ENCODE measurements at regions not wholly inside any gene's neighbourhood (a gene's known extent, or its start where the extent isn't known, plus 50 kb on each side); places are given as distances from the start of the nearest gene placed in this dataset.

DNA sequence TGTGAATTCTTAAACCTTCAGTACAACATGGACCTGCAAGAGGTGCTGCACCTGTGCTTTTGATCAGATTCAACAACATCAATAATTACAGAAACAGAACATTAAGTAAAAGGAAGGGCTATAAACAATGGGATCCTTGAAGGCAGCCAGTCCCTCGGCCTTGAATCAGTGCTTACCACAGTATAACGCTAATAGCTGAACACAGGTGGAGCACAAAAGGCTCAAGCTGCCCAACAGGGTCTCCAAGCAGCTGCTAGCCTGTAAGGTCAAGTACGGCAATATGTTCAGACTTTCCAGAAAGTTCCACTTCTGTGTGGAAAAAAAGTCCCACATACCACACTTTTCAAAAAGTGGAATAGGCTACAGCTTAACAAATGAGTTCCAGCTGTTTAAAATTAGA lies 61.9 kb upstream of the ITGA1 start:
- TF ChIP-seq, protein P1, sequence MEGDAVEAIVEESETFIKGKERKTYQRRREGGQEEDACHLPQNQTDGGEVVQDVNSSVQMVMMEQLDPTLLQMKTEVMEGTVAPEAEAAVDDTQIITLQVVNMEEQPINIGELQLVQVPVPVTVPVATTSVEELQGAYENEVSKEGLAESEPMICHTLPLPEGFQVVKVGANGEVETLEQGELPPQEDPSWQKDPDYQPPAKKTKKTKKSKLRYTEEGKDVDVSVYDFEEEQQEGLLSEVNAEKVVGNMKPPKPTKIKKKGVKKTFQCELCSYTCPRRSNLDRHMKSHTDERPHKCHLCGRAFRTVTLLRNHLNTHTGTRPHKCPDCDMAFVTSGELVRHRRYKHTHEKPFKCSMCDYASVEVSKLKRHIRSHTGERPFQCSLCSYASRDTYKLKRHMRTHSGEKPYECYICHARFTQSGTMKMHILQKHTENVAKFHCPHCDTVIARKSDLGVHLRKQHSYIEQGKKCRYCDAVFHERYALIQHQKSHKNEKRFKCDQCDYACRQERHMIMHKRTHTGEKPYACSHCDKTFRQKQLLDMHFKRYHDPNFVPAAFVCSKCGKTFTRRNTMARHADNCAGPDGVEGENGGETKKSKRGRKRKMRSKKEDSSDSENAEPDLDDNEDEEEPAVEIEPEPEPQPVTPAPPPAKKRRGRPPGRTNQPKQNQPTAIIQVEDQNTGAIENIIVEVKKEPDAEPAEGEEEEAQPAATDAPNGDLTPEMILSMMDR (IDR thresholded peaks at IDR 0.05): no peak
- TF ChIP-seq EZH2 (IDR thresholded peaks at IDR 0.05): no peak

All from neural progenitor cell (in vitro differentiated cells).